ENCODE measurements at regions not wholly inside any gene's neighbourhood (a gene's known extent, or its start where the extent isn't known, plus 50 kb on each side); places are given as distances from the start of the nearest gene placed in this dataset.

DNA sequence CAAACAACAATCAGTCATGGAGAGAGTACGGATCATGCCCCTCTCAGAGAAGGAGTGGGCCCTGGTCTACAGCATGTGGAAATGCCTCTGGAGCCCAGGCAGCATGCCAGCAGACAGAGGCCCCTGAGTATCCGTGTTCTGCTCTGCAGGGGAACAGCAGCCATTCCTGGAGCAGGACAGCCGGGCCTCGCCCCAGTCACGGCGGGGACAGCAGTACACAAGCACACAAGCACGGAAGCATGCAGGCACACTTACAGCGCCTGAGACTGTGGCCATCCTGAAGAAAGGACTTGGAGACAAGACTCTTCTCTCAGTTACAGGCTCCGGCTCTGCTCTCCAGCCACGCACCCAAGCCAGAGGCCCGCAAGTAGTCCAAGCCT is 102.6 kb upstream of the ALDH1B1 start:
- H3K27ac ChIP-seq (ENCODE audit: low read depth, low read length): no peak overlapping the region
- H3K9me3 ChIP-seq (ENCODE audit: control insufficient read depth, insufficient read depth, low read length): no peaks in the 10 kb centered on the region
- no peak overlapping the region for H3K4me2 ChIP-seq (ENCODE audit: low read length)
- no peaks in the 10 kb centered on the region for H3K36me3 ChIP-seq (ENCODE audit: control insufficient read depth, low read length)
- H3F3A ChIP-seq (ENCODE audit: control insufficient read depth, insufficient read depth): no peaks in the 10 kb centered on the region
- H3K79me2 ChIP-seq (ENCODE audit: control insufficient read depth, low read length): no peaks in the 10 kb centered on the region
- no peaks in the 10 kb centered on the region for H3K9me2 ChIP-seq (replicated peaks; ENCODE audit: control insufficient read depth, low read length)
- TF ChIP-seq, protein P1, sequence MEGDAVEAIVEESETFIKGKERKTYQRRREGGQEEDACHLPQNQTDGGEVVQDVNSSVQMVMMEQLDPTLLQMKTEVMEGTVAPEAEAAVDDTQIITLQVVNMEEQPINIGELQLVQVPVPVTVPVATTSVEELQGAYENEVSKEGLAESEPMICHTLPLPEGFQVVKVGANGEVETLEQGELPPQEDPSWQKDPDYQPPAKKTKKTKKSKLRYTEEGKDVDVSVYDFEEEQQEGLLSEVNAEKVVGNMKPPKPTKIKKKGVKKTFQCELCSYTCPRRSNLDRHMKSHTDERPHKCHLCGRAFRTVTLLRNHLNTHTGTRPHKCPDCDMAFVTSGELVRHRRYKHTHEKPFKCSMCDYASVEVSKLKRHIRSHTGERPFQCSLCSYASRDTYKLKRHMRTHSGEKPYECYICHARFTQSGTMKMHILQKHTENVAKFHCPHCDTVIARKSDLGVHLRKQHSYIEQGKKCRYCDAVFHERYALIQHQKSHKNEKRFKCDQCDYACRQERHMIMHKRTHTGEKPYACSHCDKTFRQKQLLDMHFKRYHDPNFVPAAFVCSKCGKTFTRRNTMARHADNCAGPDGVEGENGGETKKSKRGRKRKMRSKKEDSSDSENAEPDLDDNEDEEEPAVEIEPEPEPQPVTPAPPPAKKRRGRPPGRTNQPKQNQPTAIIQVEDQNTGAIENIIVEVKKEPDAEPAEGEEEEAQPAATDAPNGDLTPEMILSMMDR (IDR thresholded peaks at IDR 0.05; ENCODE audit: low read depth, low read length, poor library complexity, severe bottlenecking): no peak
- TF ChIP-seq EZH2phosphoT487 (IDR thresholded peaks at IDR 0.05; ENCODE audit: borderline replicate concordance, low read length): no peak
- no peaks in the 10 kb centered on the region for H4K20me1 ChIP-seq (ENCODE audit: control insufficient read depth, insufficient read depth, low read depth, low read length)
- H3K4me3 ChIP-seq (ENCODE audit: low read length): no peak overlapping the region
- H3K27me3 ChIP-seq (ENCODE audit: control insufficient read depth, low read length): peaks cover 4% of the 10 kb centered on the region; the same call in 1 of the 2 replicates
- H3K4me1 ChIP-seq (ENCODE audit: control insufficient read depth, low read length): no peaks in the 10 kb centered on the region

DNA sequence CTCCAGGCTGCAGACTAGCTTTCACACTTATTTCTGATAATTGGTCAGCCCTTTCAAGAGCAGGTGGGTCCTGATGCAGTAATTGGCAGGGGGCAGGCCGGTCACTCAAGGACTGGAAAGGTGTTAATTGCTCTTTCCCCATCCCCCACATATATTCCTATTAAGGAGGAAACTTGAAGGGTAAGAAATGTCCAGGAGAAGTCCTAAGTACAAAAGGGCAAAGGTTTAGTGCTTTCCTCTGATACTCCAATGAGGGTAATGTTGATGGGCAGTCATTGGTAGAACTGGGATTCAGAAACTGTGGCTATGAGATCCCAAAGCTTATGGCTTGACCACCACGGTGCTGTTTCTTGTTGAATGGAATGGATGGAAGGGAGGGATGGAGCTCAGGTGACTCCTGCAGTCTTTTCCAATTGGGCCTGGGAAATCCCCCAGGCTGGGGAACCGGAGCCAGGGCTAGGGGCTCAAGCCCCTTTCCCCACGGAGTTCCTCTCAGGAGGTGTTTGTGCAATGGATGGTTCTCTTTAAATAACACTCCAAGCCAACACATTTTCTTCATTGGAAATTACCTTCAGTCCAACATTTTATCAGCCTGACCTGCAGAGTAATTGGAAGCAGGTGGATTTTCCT is 103.2 kb upstream of the ALDH1B1 start:
- Histone ChIP-seq H3K9me3 (ENCODE audit: control insufficient read depth, insufficient read depth, low read length) (no peaks in the 10 kb centered on the region), H3K27me3 (ENCODE audit: control insufficient read depth, low read length) (peaks cover 4% of the 10 kb centered on the region; the same call in 1 of the 2 replicates), H3K4me3 (ENCODE audit: low read length) (no peak overlapping the region), H3K79me2 (ENCODE audit: control insufficient read depth, low read length) (no peaks in the 10 kb centered on the region), H3K9me2 (replicated peaks; ENCODE audit: control insufficient read depth, low read length) (no peaks in the 10 kb centered on the region), H3K27ac (ENCODE audit: low read depth, low read length) (no peak overlapping the region), H3K4me1 (ENCODE audit: control insufficient read depth, low read length) (no peaks in the 10 kb centered on the region), H4K20me1 (ENCODE audit: control insufficient read depth, insufficient read depth, low read depth, low read length) (no peaks in the 10 kb centered on the region), H3F3A (ENCODE audit: control insufficient read depth, insufficient read depth) (no peaks in the 10 kb centered on the region), H3K4me2 (ENCODE audit: low read length) (no peak overlapping the region), H3K36me3 (ENCODE audit: control insufficient read depth, low read length) (no peaks in the 10 kb centered on the region)
- TF ChIP-seq, protein P1 (IDR thresholded peaks at IDR 0.05; ENCODE audit: low read depth, low read length, poor library complexity, severe bottlenecking): no peak
- no peak for TF ChIP-seq EZH2phosphoT487 (IDR thresholded peaks at IDR 0.05; ENCODE audit: borderline replicate concordance, low read length)

DNA sequence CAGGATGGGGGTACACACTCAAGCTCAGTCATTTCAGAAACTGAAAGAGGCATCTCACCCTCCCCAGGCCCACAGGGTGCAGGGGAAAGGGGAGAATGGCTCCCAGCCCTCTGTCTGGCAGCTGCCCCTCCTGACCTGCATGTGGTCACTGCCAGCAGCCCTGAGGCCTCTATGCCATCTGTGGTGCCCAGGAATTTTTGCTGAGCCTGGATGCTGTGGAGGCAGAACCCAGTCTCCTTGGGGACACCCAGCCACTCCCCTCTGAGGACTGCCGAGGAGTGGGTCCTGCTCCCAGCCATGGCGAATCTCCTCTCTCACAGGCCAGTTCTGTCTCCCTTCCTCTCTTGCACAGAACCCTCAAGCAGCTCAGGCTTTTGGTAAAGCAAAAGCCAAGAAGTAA is 104.0 kb upstream of the ALDH1B1 start:
- H3K9me2 ChIP-seq (replicated peaks; ENCODE audit: control insufficient read depth, low read length): no peaks in the 10 kb centered on the region
- no peaks in the 10 kb centered on the region for H3K36me3 ChIP-seq (ENCODE audit: control insufficient read depth, low read length)
- peaks cover 4% of the 10 kb centered on the region for H3K27me3 ChIP-seq (ENCODE audit: control insufficient read depth, low read length)
- no peak overlapping the region for H3K4me2 ChIP-seq (ENCODE audit: low read length)
- no peaks in the 10 kb centered on the region for H3F3A ChIP-seq (ENCODE audit: control insufficient read depth, insufficient read depth)
- no peaks in the 10 kb centered on the region for H3K9me3 ChIP-seq (ENCODE audit: control insufficient read depth, insufficient read depth, low read length)
- H3K4me1 ChIP-seq (ENCODE audit: control insufficient read depth, low read length): no peaks in the 10 kb centered on the region
- H3K79me2 ChIP-seq (ENCODE audit: control insufficient read depth, low read length): no peaks in the 10 kb centered on the region
- no peak overlapping the region for H3K4me3 ChIP-seq (ENCODE audit: low read length)
- no peak for TF ChIP-seq EZH2phosphoT487 (IDR thresholded peaks at IDR 0.05; ENCODE audit: borderline replicate concordance, low read length)
- TF ChIP-seq, protein P1 (IDR thresholded peaks at IDR 0.05; ENCODE audit: low read depth, low read length, poor library complexity, severe bottlenecking): no peak
- no peaks in the 10 kb centered on the region for H4K20me1 ChIP-seq (ENCODE audit: control insufficient read depth, insufficient read depth, low read depth, low read length)
- H3K27ac ChIP-seq (ENCODE audit: low read depth, low read length): no peak overlapping the region
